Liver (tissue), 8 donors: ENCODE measurements at regions not wholly inside any gene's neighbourhood (a gene's known extent, or its start where the extent isn't known, plus 50 kb on each side); places are given as distances from the start of the nearest gene placed in this dataset.

Experiments
- DNase-seq: peaks from one replicate; pipeline ENCODE4 v3.0.0-alpha.2; 2017; ENCODE audit warnings: low spot score
- H3K27ac ChIP-seq, 2 donors: one replicate each; pipeline ENCODE4 v1.7.0; 2013; ENCODE audit warnings: inconsistent platforms in 2 of 2, low read length in 2 of 2, control low read depth in 1 of 2, low read depth in 1 of 2, mild to moderate bottlenecking in 1 of 2
- H3K27me3 ChIP-seq, 4 donors: one replicate each; pipeline versions ENCODE4 v1.6.1 to v1.7.0; 2013; ENCODE audit warnings: low read length in 3 of 4, inconsistent platforms in 1 of 4, mild to moderate bottlenecking in 1 of 4, moderate library complexity in 1 of 4; ENCODE audit not compliant: control insufficient read depth in 4 of 4, insufficient read depth in 4 of 4
- H3K36me3 ChIP-seq, 4 donors: one replicate each; pipeline versions ENCODE4 v1.6.1 to v1.7.0; 2013; ENCODE audit warnings: low read length in 3 of 4, mild to moderate bottlenecking in 3 of 4, low read depth in 1 of 4, moderate library complexity in 1 of 4; ENCODE audit not compliant: control insufficient read depth in 4 of 4, insufficient read depth in 3 of 4
- H3K4me1 ChIP-seq, 4 donors: one replicate each; pipeline versions ENCODE4 v1.6.1 to v1.7.0; 2013; ENCODE audit warnings: low read length in 3 of 4, mild to moderate bottlenecking in 3 of 4, moderate library complexity in 1 of 4; ENCODE audit not compliant: control insufficient read depth in 4 of 4, insufficient read depth in 4 of 4
- H3K4me3 ChIP-seq, 3 donors: one replicate each; pipeline versions ENCODE4 v1.6.1 to v1.7.0; 2013; ENCODE audit warnings: low read length in 3 of 3, control low read depth in 1 of 3, low read depth in 1 of 3, mild to moderate bottlenecking in 1 of 3
- H3K9ac ChIP-seq, 2 donors: one replicate each; pipeline ENCODE4 v1.7.0; 2013; ENCODE audit warnings: low read length in 2 of 2, mild to moderate bottlenecking in 2 of 2, moderate library complexity in 2 of 2, control low read depth in 1 of 2, low read depth in 1 of 2
- H3K9me3 ChIP-seq, 4 donors: one replicate each; pipeline versions ENCODE4 v1.6.1 to v1.7.0; 2013; ENCODE audit warnings: low read length in 3 of 4; ENCODE audit not compliant: control insufficient read depth in 4 of 4
- EGR1 ChIP-seq, 2 donors: IDR thresholded peaks; 2 replicates each; pipeline ENCODE4 v1.6.1; 2016 to 2018; ENCODE audit warnings: antibody characterized with exemption in 2 of 2, low read depth in 2 of 2
- FOXA1 ChIP-seq: IDR thresholded peaks from 2 replicates; pipeline ENCODE4 v1.6.1; 2016; ENCODE audit warnings: antibody characterized with exemption
- GABPA ChIP-seq, 2 donors: IDR thresholded peaks in 1 of 2; conservative IDR thresholded peaks in 1 of 2; 2 replicates each; pipeline ENCODE4 v1.6.1; 2016; ENCODE audit warnings: antibody characterized with exemption in 2 of 2, mild to moderate bottlenecking in 1 of 2, moderate library complexity in 1 of 2
- JUND ChIP-seq, 2 donors: IDR thresholded peaks; 2 replicates each; pipeline ENCODE4 v1.6.1; 2016; ENCODE audit warnings: antibody characterized with exemption in 2 of 2
- NR2F2 ChIP-seq: IDR thresholded peaks from 2 replicates; pipeline ENCODE4 v1.6.1; 2016; ENCODE audit warnings: antibody characterized with exemption
- REST ChIP-seq: IDR thresholded peaks from 2 replicates; pipeline ENCODE4 v1.6.1; 2016; ENCODE audit warnings: antibody characterized with exemption, mild to moderate bottlenecking
- RXRA ChIP-seq, 2 donors: IDR thresholded peaks; 2 replicates each; pipeline ENCODE4 v1.6.1; 2017 to 2018; ENCODE audit warnings: antibody characterized with exemption in 2 of 2, mild to moderate bottlenecking in 1 of 2
- SP1 ChIP-seq: IDR thresholded peaks from 2 replicates; pipeline ENCODE4 v1.6.1; 2018; ENCODE audit warnings: antibody characterized with exemption, mild to moderate bottlenecking
- TAF1 ChIP-seq: conservative IDR thresholded peaks from 2 replicates; pipeline ENCODE4 v1.6.1; 2016; ENCODE audit warnings: antibody characterized with exemption, mild to moderate bottlenecking
- WGBS: extraction: QIAGEN DNeasy Blood & Tissue Kit; methylation state at CpG from one replicate; pipeline ENCODE4 v1.1.7; 2013; 5-methylcytosine and 5-hydroxymethylcytosine counted together
- TF ChIP-seq, protein P1 (sequence below): IDR thresholded peaks from 2 replicates; pipeline ENCODE4 v1.6.1; 2016; ENCODE audit warnings: antibody characterized with exemption
- TF ChIP-seq, protein P2 (sequence below): fragments of 150-350 bp; IDR thresholded peaks from 2 replicates; pipeline ENCODE4 v1.5.1; 2017; ENCODE audit warnings: improper control_type of control experiment, low read depth, low read length; ENCODE audit not compliant: missing input control
- donor health status: healthy.
- donor health status: healthy.
- donor health status: healthy.
- donor health status: healthy.
- donor health status: healthy.

DNA sequence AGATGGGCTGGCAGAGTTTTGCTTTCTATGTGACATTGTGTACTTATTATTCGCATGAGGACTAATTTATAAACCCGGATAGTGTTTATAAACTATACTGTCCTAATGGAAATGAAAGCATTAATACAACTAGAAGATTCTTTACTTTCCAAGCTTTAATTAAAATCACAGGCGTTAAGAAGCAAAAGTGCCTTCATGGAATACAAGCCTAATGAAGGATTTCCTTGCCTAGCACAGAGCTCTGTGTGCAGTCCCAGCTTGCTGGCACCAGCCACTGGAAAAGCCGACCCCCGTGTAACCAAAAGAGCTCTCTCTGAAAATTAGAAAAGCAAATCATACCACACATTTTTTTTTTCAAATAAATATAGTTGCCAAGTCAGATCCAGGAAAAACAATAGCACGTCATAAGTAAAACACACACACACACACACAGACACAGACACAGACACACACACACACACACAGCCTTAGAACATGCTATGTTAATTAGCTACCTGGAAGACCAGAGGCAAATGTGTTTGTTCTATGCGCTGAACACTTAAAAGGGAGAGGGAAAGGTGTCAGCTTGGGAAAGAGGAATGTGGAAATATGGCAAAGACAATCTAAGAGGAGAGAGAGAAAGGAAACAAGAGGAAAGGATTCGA, 1084.2 kb downstream of the TUSC7 start:
- WGBS: 63% methylated on average over 8 of the region's 8 CpGs
- no peak for TF ChIP-seq TAF1
- Histone ChIP-seq H3K36me3 (no peaks in the 10 kb centered on the region), H3K4me3 (no peak overlapping the region), H3K4me1 (no peaks in the 10 kb centered on the region), H3K9me3 (no peaks in the 10 kb centered on the region), H3K9ac (no peak overlapping the region), H3K27me3 (no peaks in the 10 kb centered on the region), H3K27ac (no peak overlapping the region)
- no peak for DNase-seq

DNA sequence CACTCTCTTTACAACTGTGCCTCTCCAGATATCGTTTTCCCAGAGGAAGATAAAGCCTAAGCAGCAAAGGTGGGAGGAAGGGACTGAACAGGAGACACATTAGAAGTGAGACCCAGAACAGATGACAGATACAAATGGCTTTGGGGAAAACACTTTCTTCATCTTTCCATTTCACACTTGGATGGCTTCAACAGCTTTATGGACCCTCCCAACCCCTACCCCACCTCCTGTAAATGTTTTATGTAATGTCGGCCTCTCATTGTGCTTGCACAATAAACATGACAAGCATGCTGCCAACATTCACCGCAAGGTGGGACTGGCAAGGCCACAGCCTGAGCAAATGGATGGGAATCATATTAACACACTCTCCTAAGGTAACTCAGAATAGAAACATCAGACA, 1088.6 kb downstream of the TUSC7 start:
- Histone ChIP-seq H3K36me3 (no peaks in the 10 kb centered on the region), H3K27ac (no peak overlapping the region), H3K9me3 (no peaks in the 10 kb centered on the region), H3K27me3 (no peaks in the 10 kb centered on the region), H3K9ac (no peak overlapping the region), H3K4me3 (no peak overlapping the region), H3K4me1 (no peaks in the 10 kb centered on the region)
- DNase-seq: no peak
- no peak for TF ChIP-seq NR2F2
- TF ChIP-seq GABPA (IDR thresholded peaks at IDR 0.05 in 1 of 2, conservative IDR thresholded peaks at IDR 0.05 in 1 of 2): no peak
- no peak for TF ChIP-seq TAF1
- no peak for TF ChIP-seq FOXA1
- TF ChIP-seq, protein P1, sequence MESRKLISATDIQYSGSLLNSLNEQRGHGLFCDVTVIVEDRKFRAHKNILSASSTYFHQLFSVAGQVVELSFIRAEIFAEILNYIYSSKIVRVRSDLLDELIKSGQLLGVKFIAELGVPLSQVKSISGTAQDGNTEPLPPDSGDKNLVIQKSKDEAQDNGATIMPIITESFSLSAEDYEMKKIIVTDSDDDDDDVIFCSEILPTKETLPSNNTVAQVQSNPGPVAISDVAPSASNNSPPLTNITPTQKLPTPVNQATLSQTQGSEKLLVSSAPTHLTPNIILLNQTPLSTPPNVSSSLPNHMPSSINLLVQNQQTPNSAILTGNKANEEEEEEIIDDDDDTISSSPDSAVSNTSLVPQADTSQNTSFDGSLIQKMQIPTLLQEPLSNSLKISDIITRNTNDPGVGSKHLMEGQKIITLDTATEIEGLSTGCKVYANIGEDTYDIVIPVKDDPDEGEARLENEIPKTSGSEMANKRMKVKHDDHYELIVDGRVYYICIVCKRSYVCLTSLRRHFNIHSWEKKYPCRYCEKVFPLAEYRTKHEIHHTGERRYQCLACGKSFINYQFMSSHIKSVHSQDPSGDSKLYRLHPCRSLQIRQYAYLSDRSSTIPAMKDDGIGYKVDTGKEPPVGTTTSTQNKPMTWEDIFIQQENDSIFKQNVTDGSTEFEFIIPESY: no peak
- TF ChIP-seq, protein P2, sequence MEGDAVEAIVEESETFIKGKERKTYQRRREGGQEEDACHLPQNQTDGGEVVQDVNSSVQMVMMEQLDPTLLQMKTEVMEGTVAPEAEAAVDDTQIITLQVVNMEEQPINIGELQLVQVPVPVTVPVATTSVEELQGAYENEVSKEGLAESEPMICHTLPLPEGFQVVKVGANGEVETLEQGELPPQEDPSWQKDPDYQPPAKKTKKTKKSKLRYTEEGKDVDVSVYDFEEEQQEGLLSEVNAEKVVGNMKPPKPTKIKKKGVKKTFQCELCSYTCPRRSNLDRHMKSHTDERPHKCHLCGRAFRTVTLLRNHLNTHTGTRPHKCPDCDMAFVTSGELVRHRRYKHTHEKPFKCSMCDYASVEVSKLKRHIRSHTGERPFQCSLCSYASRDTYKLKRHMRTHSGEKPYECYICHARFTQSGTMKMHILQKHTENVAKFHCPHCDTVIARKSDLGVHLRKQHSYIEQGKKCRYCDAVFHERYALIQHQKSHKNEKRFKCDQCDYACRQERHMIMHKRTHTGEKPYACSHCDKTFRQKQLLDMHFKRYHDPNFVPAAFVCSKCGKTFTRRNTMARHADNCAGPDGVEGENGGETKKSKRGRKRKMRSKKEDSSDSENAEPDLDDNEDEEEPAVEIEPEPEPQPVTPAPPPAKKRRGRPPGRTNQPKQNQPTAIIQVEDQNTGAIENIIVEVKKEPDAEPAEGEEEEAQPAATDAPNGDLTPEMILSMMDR: no peak
- TF ChIP-seq EGR1 (IDR thresholded peaks at IDR 0.05; ENCODE audit: low read depth in 2 of 2): no peak
- no peak for TF ChIP-seq SP1
- no peak for TF ChIP-seq REST
- TF ChIP-seq RXRA (IDR thresholded peaks at IDR 0.05): no peak
- TF ChIP-seq JUND (IDR thresholded peaks at IDR 0.05): no peak
- 64% methylated on average over 3 of the region's 3 CpGs for WGBS
